ENCODE measurements at regions not wholly inside any gene's neighbourhood (a gene's known extent, or its start where the extent isn't known, plus 50 kb on each side); places are given as distances from the start of the nearest gene placed in this dataset.
A peak's percentile ranks its signal among the peaks of the same experiment; 100 is the strongest.

GRCh38 chr20:22404419-22405170 is 179.8 kb downstream of the FOXA2 start:
- peak; percentile 38 to 41 (median 38) for DNase-seq
- 13 to 15% methylated on average over 7 of the region's 7 CpGs for WGBS, 2 donors
- H3K4me1 ChIP-seq = peaks cover 24% of the 10 kb centered on the region
- TF ChIP-seq CTCF (IDR thresholded peaks at IDR 0.05) (no peak), POLR2A (IDR thresholded peaks at IDR 0.05) (no peak)
- no peaks in the 10 kb centered on the region for H3K9me3 ChIP-seq
- ATAC-seq = peak; percentile 65
- H3K4me3 ChIP-seq = no peak overlapping the region
- intact Hi-C loops (cut with DNase I) = no loop called here
- no peaks in the 10 kb centered on the region for H3K27me3 ChIP-seq
- H3K27ac ChIP-seq = peak overlapping the region; percentile 1 to 79 (median 57)
- no peaks in the 10 kb centered on the region for H3K36me3 ChIP-seq (replicated peaks in 1 of 2; ENCODE audit: insufficient read depth in 1 of 2, low read depth in 2 of 2)

- peak in 1 of 4 donors; percentile 27 for DNase-seq
- H3K27me3 ChIP-seq = no peaks in the 10 kb centered on the region
- no peaks in the 10 kb centered on the region for H3K36me3 ChIP-seq (replicated peaks in 1 of 2; ENCODE audit: insufficient read depth in 1 of 2, low read depth in 2 of 2)
- peaks cover 24% of the 10 kb centered on the region for H3K4me1 ChIP-seq
- no peak for TF ChIP-seq POLR2A (IDR thresholded peaks at IDR 0.05)
- no peak for TF ChIP-seq CTCF (IDR thresholded peaks at IDR 0.05)
- no peaks in the 10 kb centered on the region for H3K9me3 ChIP-seq
- peak; percentile 63 for ATAC-seq
- H3K27ac ChIP-seq = peak overlapping the region in 3 of 4 donors; percentile 45 to 79 (median 69)
- WGBS, 2 donors = 8 to 9% methylated on average over 13 of the region's 13 CpGs
- intact Hi-C loops (cut with DNase I) = no loop called here
- H3K4me3 ChIP-seq = no peak overlapping the region
Observed at GRCh38 chr20:22403632-22404361, 180.6 kb downstream of the FOXA2 start.

- ATAC-seq (peak; percentile 43), DNase-seq (peak in 2 of 4 donors; percentile 32 to 39)
- H3K4me1 ChIP-seq = peaks cover 24% of the 10 kb centered on the region
- no peaks in the 10 kb centered on the region for H3K27me3 ChIP-seq
- no peak overlapping the region for H3K4me3 ChIP-seq
- H3K27ac ChIP-seq = peak overlapping the region in 3 of 4 donors; percentile 45 to 79 (median 69)
- intact Hi-C loops (cut with DNase I) = no loop called here
- TF ChIP-seq CTCF (IDR thresholded peaks at IDR 0.05) (no peak), POLR2A (IDR thresholded peaks at IDR 0.05) (no peak)
- WGBS, 2 donors = 23 to 28% methylated on average over 13 of the region's 13 CpGs
- no peaks in the 10 kb centered on the region for H3K9me3 ChIP-seq
- no peaks in the 10 kb centered on the region for H3K36me3 ChIP-seq (replicated peaks in 1 of 2; ENCODE audit: insufficient read depth in 1 of 2, low read depth in 2 of 2)
Observed at GRCh38 chr20:22403022-22403631, 181.2 kb downstream of the FOXA2 start.

GRCh38 chr20:22402550-22402949 is 181.8 kb downstream of the FOXA2 start:
- intact Hi-C loops (cut with DNase I) = no loop called here
- no peak for ATAC-seq

More at GRCh38 chr20:22402550-22402949, 181.8 kb downstream of the FOXA2 start:
- no peak overlapping the region for H3K4me3 ChIP-seq
- peaks cover 24% of the 10 kb centered on the region for H3K4me1 ChIP-seq
- TF ChIP-seq CTCF (IDR thresholded peaks at IDR 0.05) = no peak
- TF ChIP-seq POLR2A (IDR thresholded peaks at IDR 0.05) = no peak
- no peaks in the 10 kb centered on the region for H3K36me3 ChIP-seq (replicated peaks in 1 of 2; ENCODE audit: insufficient read depth in 1 of 2, low read depth in 2 of 2)
- no peaks in the 10 kb centered on the region for H3K27me3 ChIP-seq
- DNase-seq = no peak
- 52 to 54% methylated on average over 7 of the region's 7 CpGs for WGBS, 2 donors
- H3K9me3 ChIP-seq = no peaks in the 10 kb centered on the region
- peak overlapping the region in 1 of 4 donors; percentile 79 for H3K27ac ChIP-seq

Data from body of pancreas (tissue), 4 donors.